HFFc6 (cell line): ENCODE measurements at regions not wholly inside any gene's neighbourhood (a gene's known extent, or its start where the extent isn't known, plus 50 kb on each side); places are given as distances from the start of the nearest gene placed in this dataset.

Source experiments
- DNase-seq: peaks from one replicate; pipeline ENCODE4 v3.0.0-alpha.2; 2018
- H3K27ac Mint-ChIP-seq: 2 replicates; pipeline ENCODE4 v1.8.0; 2020; ENCODE audit warnings: mild to moderate bottlenecking, mixed read lengths
- H3K27me3 Mint-ChIP-seq: 2 replicates; pipeline ENCODE4 v1.8.0; 2021; ENCODE audit warnings: mild to moderate bottlenecking, moderate library complexity, mixed read lengths; ENCODE audit not compliant: insufficient read depth
- H3K36me3 Mint-ChIP-seq: 2 replicates; pipeline ENCODE4 v1.8.0; 2021; ENCODE audit warnings: low read depth, mixed read lengths
- H3K4me1 Mint-ChIP-seq: 2 replicates; pipeline ENCODE4 v1.8.0; 2020; ENCODE audit warnings: low read depth, mixed read lengths
- H3K4me3 Mint-ChIP-seq: 2 replicates; pipeline ENCODE4 v1.8.0; 2020; ENCODE audit warnings: mild to moderate bottlenecking, moderate library complexity, mixed read lengths
- H3K9me3 Mint-ChIP-seq: 2 replicates; pipeline ENCODE4 v1.8.0; 2020; ENCODE audit warnings: mild to moderate bottlenecking, mixed read lengths
- TF ChIP-seq, protein P1 (sequence below): fragments of 200-600 bp; sonication (generic); IDR thresholded peaks from 2 replicates; pipeline ENCODE4 v1.5.0; 2021; ENCODE audit warnings: antibody characterized with exemption, mild to moderate bottlenecking

GRCh38 chr21:38982096-38982495 is 176.4 kb downstream of the ETS2 start:
- no peaks in the 10 kb centered on the region for H3K9me3 Mint-ChIP-seq
- H3K4me1 Mint-ChIP-seq = peaks cover 40% of the 10 kb centered on the region

DNA sequence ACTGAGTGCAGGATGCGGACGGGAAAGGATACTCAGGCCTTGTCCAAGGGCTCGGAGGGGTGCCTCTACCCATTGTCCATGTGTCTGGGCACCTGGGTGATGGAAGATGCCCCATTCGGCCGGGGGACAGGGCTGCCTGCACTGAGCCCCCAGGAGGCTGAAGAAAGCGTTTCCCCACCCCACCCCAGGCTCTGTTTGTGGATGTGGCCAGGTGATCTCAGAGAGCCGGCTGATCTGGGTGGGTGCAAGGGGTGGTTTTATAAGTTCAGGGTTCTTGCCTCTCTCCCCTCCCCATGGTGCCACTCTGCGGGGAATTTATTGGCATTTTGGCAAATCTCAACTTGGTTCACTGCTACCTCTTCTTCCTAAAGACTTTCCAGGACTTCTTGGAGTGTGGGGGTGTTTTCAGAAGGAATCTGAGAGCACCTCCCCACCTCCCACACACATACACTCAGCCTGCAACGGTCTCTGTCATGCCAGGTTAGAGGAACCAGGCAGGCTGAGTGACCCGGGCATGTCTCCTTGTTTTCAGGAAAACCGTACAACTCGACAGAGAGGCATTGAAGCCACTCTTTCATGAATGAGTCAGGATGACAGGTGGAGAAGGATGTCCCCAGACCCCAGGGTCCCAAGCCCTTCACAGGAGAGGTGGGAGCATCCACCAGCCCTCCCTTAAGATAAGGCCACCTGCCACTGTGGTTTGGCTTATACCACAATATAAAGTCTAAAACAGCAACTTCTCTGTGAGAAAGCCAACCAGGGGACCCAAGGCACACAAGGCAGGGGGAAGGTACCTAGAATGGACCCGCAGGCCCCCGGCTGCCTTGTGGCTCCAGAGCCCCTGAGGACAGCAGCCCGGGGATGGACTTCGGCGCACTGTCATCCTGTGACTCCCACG is 174.9 kb downstream of the ETS2 start:
- H3K27me3 Mint-ChIP-seq = peaks cover 14% of the 10 kb centered on the region
- H3K36me3 Mint-ChIP-seq = no peaks in the 10 kb centered on the region
- H3K4me1 Mint-ChIP-seq = peaks cover 33% of the 10 kb centered on the region
- TF ChIP-seq, protein P1, sequence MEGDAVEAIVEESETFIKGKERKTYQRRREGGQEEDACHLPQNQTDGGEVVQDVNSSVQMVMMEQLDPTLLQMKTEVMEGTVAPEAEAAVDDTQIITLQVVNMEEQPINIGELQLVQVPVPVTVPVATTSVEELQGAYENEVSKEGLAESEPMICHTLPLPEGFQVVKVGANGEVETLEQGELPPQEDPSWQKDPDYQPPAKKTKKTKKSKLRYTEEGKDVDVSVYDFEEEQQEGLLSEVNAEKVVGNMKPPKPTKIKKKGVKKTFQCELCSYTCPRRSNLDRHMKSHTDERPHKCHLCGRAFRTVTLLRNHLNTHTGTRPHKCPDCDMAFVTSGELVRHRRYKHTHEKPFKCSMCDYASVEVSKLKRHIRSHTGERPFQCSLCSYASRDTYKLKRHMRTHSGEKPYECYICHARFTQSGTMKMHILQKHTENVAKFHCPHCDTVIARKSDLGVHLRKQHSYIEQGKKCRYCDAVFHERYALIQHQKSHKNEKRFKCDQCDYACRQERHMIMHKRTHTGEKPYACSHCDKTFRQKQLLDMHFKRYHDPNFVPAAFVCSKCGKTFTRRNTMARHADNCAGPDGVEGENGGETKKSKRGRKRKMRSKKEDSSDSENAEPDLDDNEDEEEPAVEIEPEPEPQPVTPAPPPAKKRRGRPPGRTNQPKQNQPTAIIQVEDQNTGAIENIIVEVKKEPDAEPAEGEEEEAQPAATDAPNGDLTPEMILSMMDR = no peak
- H3K27ac Mint-ChIP-seq = no peak overlapping the region
- DNase-seq = no peak
- H3K9me3 Mint-ChIP-seq = no peaks in the 10 kb centered on the region
- no peak overlapping the region for H3K4me3 Mint-ChIP-seq

More at GRCh38 chr21:38982096-38982495, 176.4 kb downstream of the ETS2 start:
- Mint-ChIP-seq H3K27me3 (peaks cover 15% of the 10 kb centered on the region), H3K27ac (no peak overlapping the region), H3K36me3 (no peaks in the 10 kb centered on the region), H3K4me3 (no peak overlapping the region)
- TF ChIP-seq, protein P1 = no peak
- DNase-seq = no peak

- H3K27me3 Mint-ChIP-seq = peaks cover 13% of the 10 kb centered on the region
- no peak overlapping the region for H3K27ac Mint-ChIP-seq
- TF ChIP-seq, protein P1 = no peak
- DNase-seq = no peak
- no peaks in the 10 kb centered on the region for H3K36me3 Mint-ChIP-seq
- peaks cover 22% of the 10 kb centered on the region for H3K4me1 Mint-ChIP-seq
- H3K4me3 Mint-ChIP-seq = no peak overlapping the region
- H3K9me3 Mint-ChIP-seq = no peaks in the 10 kb centered on the region
Observed at GRCh38 chr21:38979271-38980121, 173.8 kb downstream of the ETS2 start.

DNA sequence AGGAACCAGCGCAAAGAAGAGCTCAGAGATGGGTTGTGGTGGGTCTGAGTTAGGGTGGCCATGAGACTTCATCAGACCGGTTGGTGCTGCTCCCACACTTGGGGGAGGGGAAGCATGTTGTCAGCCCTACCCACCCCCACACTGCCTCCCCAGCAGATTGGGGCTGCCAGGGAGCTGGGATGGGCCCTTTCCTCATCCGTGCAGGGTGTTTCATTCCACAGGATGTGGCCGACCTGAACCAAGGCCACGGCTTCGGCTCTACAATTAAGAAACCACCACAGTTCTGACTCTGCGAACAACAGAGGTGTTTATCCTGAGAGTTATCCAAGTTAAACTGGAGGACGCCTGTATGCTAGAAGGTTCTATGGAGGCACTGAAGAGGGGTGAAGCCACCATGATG is 171.2 kb downstream of the ETS2 start:
- Mint-ChIP-seq H3K27ac (no peak overlapping the region), H3K27me3 (peaks cover 19% of the 10 kb centered on the region), H3K36me3 (no peaks in the 10 kb centered on the region), H3K4me3 (no peak overlapping the region), H3K4me1 (peaks cover 12% of the 10 kb centered on the region), H3K9me3 (no peaks in the 10 kb centered on the region)
- no peak for DNase-seq
- TF ChIP-seq, protein P1 = no peak

DNA sequence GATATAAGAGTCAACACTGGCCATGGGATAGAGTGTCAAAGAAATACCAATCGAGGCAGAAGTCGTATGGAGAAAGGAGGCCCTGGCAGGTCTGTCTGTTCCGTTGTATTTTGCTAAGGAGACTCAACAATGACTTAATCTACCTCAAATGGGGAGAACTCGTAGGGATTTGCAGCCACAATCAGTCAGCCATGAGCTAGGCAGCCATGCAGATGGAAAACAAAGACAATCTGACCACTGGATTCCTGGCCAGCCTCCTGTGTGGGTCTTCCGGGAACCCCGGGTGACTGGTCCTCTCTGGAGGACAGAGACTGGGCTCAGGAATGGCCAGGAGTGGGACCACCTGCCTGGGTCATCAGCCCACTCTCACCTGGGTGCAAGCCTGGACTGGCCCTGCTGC is 167.8 kb downstream of the ETS2 start:
- DNase-seq = no peak
- Mint-ChIP-seq H3K36me3 (no peaks in the 10 kb centered on the region), H3K27me3 (peaks cover 20% of the 10 kb centered on the region), H3K27ac (no peak overlapping the region), H3K9me3 (no peaks in the 10 kb centered on the region), H3K4me1 (no peaks in the 10 kb centered on the region), H3K4me3 (no peak overlapping the region)
- TF ChIP-seq, protein P1 = no peak
